GM12878 (cell line): ENCODE measurements at regions not wholly inside any gene's neighbourhood (a gene's known extent, or its start where the extent isn't known, plus 50 kb on each side); places are given as distances from the start of the nearest gene placed in this dataset.

Experiments
- CTCF ChIP-seq, 3 experiments: IDR thresholded peaks in 2 of 3; conservative IDR thresholded peaks in 1 of 3; 2 replicates each; pipeline ENCODE4 v1.5.1; 2011; ENCODE audit warnings: low read depth in 3 of 3, low read length in 3 of 3, mild to moderate bottlenecking in 3 of 3, control low read depth in 2 of 3, moderate library complexity in 2 of 3, inconsistent platforms in 1 of 3, mixed read lengths in 1 of 3; ENCODE audit not compliant: control insufficient read depth in 2 of 3, insufficient read depth in 1 of 3; ENCODE audit errors: extremely low read depth in 1 of 3
- FOXM1 ChIP-seq: IDR thresholded peaks from 2 replicates; pipeline ENCODE4 v1.6.1; 2012; ENCODE audit warnings: low read depth, mild to moderate bottlenecking, inconsistent platforms, low read length, moderate library complexity
- HDAC6 ChIP-seq: fragments of 200-600 bp; sonication (generic); IDR thresholded peaks from one replicate; pipeline ENCODE4 v1.8.0; 2017; ENCODE audit warnings: antibody characterized with exemption; ENCODE audit not compliant: unreplicated experiment
- JUND ChIP-seq: IDR thresholded peaks from 2 replicates; pipeline ENCODE4 v1.6.1; 2012; ENCODE audit warnings: low read depth, mild to moderate bottlenecking, low read length, improper control_type of control experiment, moderate library complexity
- PKNOX1 ChIP-seq: fragments of 450-650 bp; IDR thresholded peaks from 2 replicates; pipeline ENCODE4 v1.6.1; 2016; ENCODE audit warnings: mild to moderate bottlenecking
- SIN3A ChIP-seq: IDR thresholded peaks from 2 replicates; pipeline ENCODE4 v1.6.1; 2012; ENCODE audit warnings: low read depth, low read length, improper control_type of control experiment

GRCh38 chr4:189046642-189047041 is 894.0 kb upstream of the FRG1 start:
- TF ChIP-seq PKNOX1 (no peak), JUND (no peak), CTCF (IDR thresholded peaks at IDR 0.05 in 2 of 3, conservative IDR thresholded peaks at IDR 0.05 in 1 of 3; ENCODE audit: control insufficient read depth in 2 of 3, extremely low read depth in 1 of 3, insufficient read depth in 1 of 3, low read depth in 3 of 3, low read length in 3 of 3) (no peak), HDAC6 (no peak), SIN3A (no peak), FOXM1 (no peak)
